ENCODE measurements at regions not wholly inside any gene's neighbourhood (a gene's known extent, or its start where the extent isn't known, plus 50 kb on each side); places are given as distances from the start of the nearest gene placed in this dataset.

DNA sequence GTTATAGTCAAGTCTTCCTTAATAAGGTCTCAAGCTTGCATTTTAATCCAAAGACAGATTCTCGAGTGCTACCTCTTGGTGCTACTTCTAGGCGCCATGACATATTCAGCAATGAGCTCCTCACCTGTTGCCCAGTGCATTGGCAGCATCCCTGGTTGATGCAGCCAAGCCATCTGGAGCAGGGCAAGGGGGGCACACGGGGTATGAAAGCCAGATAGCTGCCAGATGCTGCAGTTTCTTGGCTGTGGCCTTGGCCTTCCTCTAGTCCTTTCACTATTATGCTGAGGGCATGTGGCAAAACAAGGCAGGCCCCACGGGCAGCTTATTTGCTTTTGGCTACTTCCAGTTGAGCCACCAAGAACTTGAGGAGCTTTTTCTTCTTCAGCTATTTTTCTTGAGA is 168.6 kb upstream of the PGRMC2 start:
- TF ChIP-seq, protein P1, sequence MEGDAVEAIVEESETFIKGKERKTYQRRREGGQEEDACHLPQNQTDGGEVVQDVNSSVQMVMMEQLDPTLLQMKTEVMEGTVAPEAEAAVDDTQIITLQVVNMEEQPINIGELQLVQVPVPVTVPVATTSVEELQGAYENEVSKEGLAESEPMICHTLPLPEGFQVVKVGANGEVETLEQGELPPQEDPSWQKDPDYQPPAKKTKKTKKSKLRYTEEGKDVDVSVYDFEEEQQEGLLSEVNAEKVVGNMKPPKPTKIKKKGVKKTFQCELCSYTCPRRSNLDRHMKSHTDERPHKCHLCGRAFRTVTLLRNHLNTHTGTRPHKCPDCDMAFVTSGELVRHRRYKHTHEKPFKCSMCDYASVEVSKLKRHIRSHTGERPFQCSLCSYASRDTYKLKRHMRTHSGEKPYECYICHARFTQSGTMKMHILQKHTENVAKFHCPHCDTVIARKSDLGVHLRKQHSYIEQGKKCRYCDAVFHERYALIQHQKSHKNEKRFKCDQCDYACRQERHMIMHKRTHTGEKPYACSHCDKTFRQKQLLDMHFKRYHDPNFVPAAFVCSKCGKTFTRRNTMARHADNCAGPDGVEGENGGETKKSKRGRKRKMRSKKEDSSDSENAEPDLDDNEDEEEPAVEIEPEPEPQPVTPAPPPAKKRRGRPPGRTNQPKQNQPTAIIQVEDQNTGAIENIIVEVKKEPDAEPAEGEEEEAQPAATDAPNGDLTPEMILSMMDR (IDR thresholded peaks at IDR 0.05), result no peak
- TF ChIP-seq POLR2A (IDR thresholded peaks at IDR 0.05) (no peak), POLR2AphosphoS5 (IDR thresholded peaks at IDR 0.05) (no peak)

Data from upper lobe of left lung (tissue), 4 donors.